ENCODE measurements at regions not wholly inside any gene's neighbourhood (a gene's known extent, or its start where the extent isn't known, plus 50 kb on each side); places are given as distances from the start of the nearest gene placed in this dataset.
"Not testable (repeated sequence)": the region's sequence is repeated elsewhere in the genome, so short reads cannot be mapped to it uniquely, and the experiment has no call there.

GRCh38 chr3:153246806-153247205, 84.8 kb downstream of the RAP2B start:
- no peak overlapping the region for H3K27ac ChIP-seq (ENCODE audit: low read depth, low read length, poor library complexity, severe bottlenecking)
- no TSS peak for BruUV-seq (replicated peaks)
- no peak overlapping the region for H3K4me2 ChIP-seq (ENCODE audit: low read length)
- no peaks in the 10 kb centered on the region for H3K79me2 ChIP-seq (ENCODE audit: insufficient read depth, low read depth, low read length)
- H3K36me3 ChIP-seq (ENCODE audit: insufficient read depth, low read length) = no peaks in the 10 kb centered on the region
- no peaks in the 10 kb centered on the region for H3K9me3 ChIP-seq (ENCODE audit: low read length)
- no peaks in the 10 kb centered on the region for H3K9me2 ChIP-seq (ENCODE audit: insufficient read depth, low read length)
- intact Hi-C loops (cut with micrococcal nuclease; ENCODE audit: unreplicated experiment) = no loop called here
- no peak overlapping the region for H3K4me3 ChIP-seq (ENCODE audit: low read depth, low read length, poor library complexity, severe bottlenecking)
- H3K4me1 ChIP-seq (ENCODE audit: insufficient read depth, low read length, poor library complexity, severe bottlenecking) = no peaks in the 10 kb centered on the region
- TF ChIP-seq EZH2phosphoT487 (IDR thresholded peaks at IDR 0.05; ENCODE audit: borderline replicate concordance, low read depth, low read length) = no peak
- no peak for TF ChIP-seq CTCF (conservative IDR thresholded peaks at IDR 0.05; ENCODE audit: low read length)
- H2AFZ ChIP-seq (ENCODE audit: low read length) = no peak overlapping the region
- ChIA-PET CTCF (ENCODE audit: unreplicated experiment) (no interaction called here), POLR2A (interaction anchor here (0.6 kb wide), 2 partner anchors 101 to 683 kb away, joined by 3 read pairs; no protein-coding TSS in a partner anchor)
- no peaks in the 10 kb centered on the region for H4K20me1 ChIP-seq (ENCODE audit: insufficient read depth, low read length)
- no peak for DNase-seq (ENCODE audit: low spot score)

GRCh38 chr3:153247331-153248330, 85.6 kb downstream of the RAP2B start:
- Histone ChIP-seq H3K36me3 (ENCODE audit: insufficient read depth, low read length) (no peaks in the 10 kb centered on the region), H3K79me2 (ENCODE audit: insufficient read depth, low read depth, low read length) (no peaks in the 10 kb centered on the region), H3K27ac (ENCODE audit: low read depth, low read length, poor library complexity, severe bottlenecking) (no peak overlapping the region), H3K9me2 (ENCODE audit: insufficient read depth, low read length) (no peaks in the 10 kb centered on the region), H3K4me1 (ENCODE audit: insufficient read depth, low read length, poor library complexity, severe bottlenecking) (no peaks in the 10 kb centered on the region), H2AFZ (ENCODE audit: low read length) (no peak overlapping the region), H3K9me3 (ENCODE audit: low read length) (no peaks in the 10 kb centered on the region), H4K20me1 (ENCODE audit: insufficient read depth, low read length) (no peaks in the 10 kb centered on the region), H3K4me2 (ENCODE audit: low read length) (no peak overlapping the region), H3K4me3 (ENCODE audit: low read depth, low read length, poor library complexity, severe bottlenecking) (no peak overlapping the region)
- POLR2A ChIA-PET = interaction anchor here (0.6 kb wide), 1 partner anchor 683 kb away, joined by 3 read pairs; no protein-coding TSS in a partner anchor
- intact Hi-C loops (cut with micrococcal nuclease; ENCODE audit: unreplicated experiment) = no loop called here
- CTCF ChIA-PET (ENCODE audit: unreplicated experiment) = no interaction called here
- TF ChIP-seq EZH2phosphoT487 (IDR thresholded peaks at IDR 0.05; ENCODE audit: borderline replicate concordance, low read depth, low read length) = no peak
- TF ChIP-seq CTCF (conservative IDR thresholded peaks at IDR 0.05; ENCODE audit: low read length) = no peak
- no peak for DNase-seq (ENCODE audit: low spot score)
- no TSS peak for BruUV-seq (replicated peaks)

GRCh38 chr3:153248835-153249234, 86.8 kb downstream of the RAP2B start:
- H3K9me2 ChIP-seq (ENCODE audit: insufficient read depth, low read length); H3K79me2 ChIP-seq (ENCODE audit: insufficient read depth, low read depth, low read length); H3K4me3 ChIP-seq (ENCODE audit: low read depth, low read length, poor library complexity, severe bottlenecking); BruUV-seq (replicated peaks); DNase-seq (ENCODE audit: low spot score); H3K4me2 ChIP-seq (ENCODE audit: low read length); H3K36me3 ChIP-seq (ENCODE audit: insufficient read depth, low read length); intact Hi-C loops (cut with micrococcal nuclease; ENCODE audit: unreplicated experiment); H3K9me3 ChIP-seq (ENCODE audit: low read length); H4K20me1 ChIP-seq (ENCODE audit: insufficient read depth, low read length); POLR2A ChIA-PET; H3K27ac ChIP-seq (ENCODE audit: low read depth, low read length, poor library complexity, severe bottlenecking); H2AFZ ChIP-seq (ENCODE audit: low read length); H3K4me1 ChIP-seq (ENCODE audit: insufficient read depth, low read length, poor library complexity, severe bottlenecking); CTCF ChIA-PET (ENCODE audit: unreplicated experiment): not testable (repeated sequence)
